GM12878 (cell line): ENCODE measurements at regions not wholly inside any gene's neighbourhood (a gene's known extent, or its start where the extent isn't known, plus 50 kb on each side); places are given as distances from the start of the nearest gene placed in this dataset.

Source experiments
- CTCF ChIP-seq, 3 experiments: IDR thresholded peaks in 2 of 3; conservative IDR thresholded peaks in 1 of 3; 2 replicates each; pipeline ENCODE4 v1.5.1; 2011; ENCODE audit warnings: low read depth in 3 of 3, low read length in 3 of 3, mild to moderate bottlenecking in 3 of 3, control low read depth in 2 of 3, moderate library complexity in 2 of 3, inconsistent platforms in 1 of 3, mixed read lengths in 1 of 3; ENCODE audit not compliant: control insufficient read depth in 2 of 3, insufficient read depth in 1 of 3; ENCODE audit errors: extremely low read depth in 1 of 3
- EZH2 ChIP-seq: IDR thresholded peaks from 2 replicates; pipeline ENCODE4 v1.6.1; 2012; ENCODE audit warnings: low read depth, mild to moderate bottlenecking, control low read depth, inconsistent platforms, low read length, borderline replicate concordance; ENCODE audit not compliant: control insufficient read depth
- FOS ChIP-seq: IDR thresholded peaks from 3 replicates; pipeline ENCODE4 v1.6.1; 2011; ENCODE audit warnings: borderline replicate concordance; ENCODE audit not compliant: insufficient read length; ENCODE audit errors: extremely low read depth
- PAX5 ChIP-seq: IDR thresholded peaks from 2 replicates; pipeline ENCODE4 v1.6.1; 2011; ENCODE audit warnings: low read depth, low read length, borderline replicate concordance
- YBX1 ChIP-seq: fragments of 450-650 bp; IDR thresholded peaks from 2 replicates; pipeline ENCODE4 v1.6.1; 2016; ENCODE audit warnings: antibody characterized with exemption
- TF ChIP-seq, protein P1 (sequence below): fragments of 450-650 bp; IDR thresholded peaks from 2 replicates; pipeline ENCODE4 v1.6.1; 2016; ENCODE audit warnings: mild to moderate bottlenecking, moderate library complexity, borderline replicate concordance
- TF ChIP-seq, protein P2 (sequence below): IDR thresholded peaks from 2 replicates; pipeline ENCODE4 v1.6.1; 2012; ENCODE audit warnings: low read depth, low read length, improper control_type of control experiment

DNA sequence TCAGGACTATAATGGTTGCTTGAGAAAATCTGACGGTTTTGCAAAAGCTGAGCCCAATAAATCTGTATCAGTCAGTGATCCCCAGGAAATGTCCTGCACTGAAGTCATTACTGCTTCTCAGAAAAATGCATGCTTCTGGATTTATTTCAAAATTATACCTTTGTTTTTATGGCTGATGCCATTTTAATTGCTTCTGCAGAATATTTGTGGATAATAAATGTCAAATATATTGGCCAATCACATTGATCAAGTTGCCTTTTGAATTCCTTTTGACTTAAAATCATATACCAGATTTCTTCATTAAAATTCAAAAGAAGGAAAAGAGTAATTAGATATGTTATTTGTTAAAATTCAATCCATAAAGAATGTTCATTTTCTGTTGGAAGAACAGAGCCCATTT lies 842.9 kb upstream of the ADGRL4 start:
- no peak for TF ChIP-seq FOS
- TF ChIP-seq EZH2, result no peak
- no peak for TF ChIP-seq YBX1
- no peak for TF ChIP-seq PAX5
- TF ChIP-seq, protein P1, sequence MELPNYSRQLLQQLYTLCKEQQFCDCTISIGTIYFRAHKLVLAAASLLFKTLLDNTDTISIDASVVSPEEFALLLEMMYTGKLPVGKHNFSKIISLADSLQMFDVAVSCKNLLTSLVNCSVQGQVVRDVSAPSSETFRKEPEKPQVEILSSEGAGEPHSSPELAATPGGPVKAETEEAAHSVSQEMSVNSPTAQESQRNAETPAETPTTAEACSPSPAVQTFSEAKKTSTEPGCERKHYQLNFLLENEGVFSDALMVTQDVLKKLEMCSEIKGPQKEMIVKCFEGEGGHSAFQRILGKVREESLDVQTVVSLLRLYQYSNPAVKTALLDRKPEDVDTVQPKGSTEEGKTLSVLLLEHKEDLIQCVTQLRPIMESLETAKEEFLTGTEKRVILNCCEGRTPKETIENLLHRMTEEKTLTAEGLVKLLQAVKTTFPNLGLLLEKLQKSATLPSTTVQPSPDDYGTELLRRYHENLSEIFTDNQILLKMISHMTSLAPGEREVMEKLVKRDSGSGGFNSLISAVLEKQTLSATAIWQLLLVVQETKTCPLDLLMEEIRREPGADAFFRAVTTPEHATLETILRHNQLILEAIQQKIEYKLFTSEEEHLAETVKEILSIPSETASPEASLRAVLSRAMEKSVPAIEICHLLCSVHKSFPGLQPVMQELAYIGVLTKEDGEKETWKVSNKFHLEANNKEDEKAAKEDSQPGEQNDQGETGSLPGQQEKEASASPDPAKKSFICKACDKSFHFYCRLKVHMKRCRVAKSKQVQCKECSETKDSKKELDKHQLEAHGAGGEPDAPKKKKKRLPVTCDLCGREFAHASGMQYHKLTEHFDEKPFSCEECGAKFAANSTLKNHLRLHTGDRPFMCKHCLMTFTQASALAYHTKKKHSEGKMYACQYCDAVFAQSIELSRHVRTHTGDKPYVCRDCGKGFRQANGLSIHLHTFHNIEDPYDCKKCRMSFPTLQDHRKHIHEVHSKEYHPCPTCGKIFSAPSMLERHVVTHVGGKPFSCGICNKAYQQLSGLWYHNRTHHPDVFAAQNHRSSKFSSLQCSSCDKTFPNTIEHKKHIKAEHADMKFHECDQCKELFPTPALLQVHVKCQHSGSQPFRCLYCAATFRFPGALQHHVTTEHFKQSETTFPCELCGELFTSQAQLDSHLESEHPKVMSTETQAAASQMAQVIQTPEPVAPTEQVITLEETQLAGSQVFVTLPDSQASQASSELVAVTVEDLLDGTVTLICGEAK, result no peak
- TF ChIP-seq CTCF (IDR thresholded peaks at IDR 0.05 in 2 of 3, conservative IDR thresholded peaks at IDR 0.05 in 1 of 3; ENCODE audit: control insufficient read depth in 2 of 3, extremely low read depth in 1 of 3, insufficient read depth in 1 of 3, low read depth in 3 of 3, low read length in 3 of 3), result no peak
- TF ChIP-seq, protein P2, sequence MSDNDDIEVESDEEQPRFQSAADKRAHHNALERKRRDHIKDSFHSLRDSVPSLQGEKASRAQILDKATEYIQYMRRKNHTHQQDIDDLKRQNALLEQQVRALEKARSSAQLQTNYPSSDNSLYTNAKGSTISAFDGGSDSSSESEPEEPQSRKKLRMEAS, result no peak
